Transverse colon (tissue), 4 donors: ENCODE measurements at regions not wholly inside any gene's neighbourhood (a gene's known extent, or its start where the extent isn't known, plus 50 kb on each side); places are given as distances from the start of the nearest gene placed in this dataset.
A peak's percentile ranks its signal among the peaks of the same experiment; 100 is the strongest.

Source experiments
- CTCF ChIP-seq, 5 experiments: fragments of 200-600 bp in 3 of 5; fragments of 450-650 bp in 2 of 5; sonication (generic) in 3 of 5; IDR thresholded peaks; 1 replicate in 2 of 5; 2 replicates in 3 of 5; pipeline ENCODE4 v1.5.1; 2016 to 2017; ENCODE audit warnings: antibody characterized with exemption in 5 of 5, inconsistent platforms in 3 of 5, mild to moderate bottlenecking in 2 of 5, moderate library complexity in 1 of 5
- EP300 ChIP-seq: sonication (generic); formaldehyde crosslinking; IDR thresholded peaks from one replicate; pipeline ENCODE4 v1.6.1; 2017; ENCODE audit warnings: antibody characterized with exemption, low read depth
- POLR2A ChIP-seq: fragments of 450-650 bp; IDR thresholded peaks from one replicate; pipeline ENCODE4 v1.6.1; 2016; ENCODE audit warnings: antibody characterized with exemption, mild to moderate bottlenecking, moderate library complexity
- POLR2AphosphoS5 ChIP-seq, 3 donors: sonication (generic); formaldehyde crosslinking; IDR thresholded peaks; one replicate each; pipeline ENCODE4 v1.6.1; 2016; ENCODE audit warnings: antibody characterized with exemption in 3 of 3

GRCh38 chr5:71782771-71783770 is 64.0 kb downstream of the CARTPT start:
- TF ChIP-seq CTCF (IDR thresholded peaks at IDR 0.05) (peak; percentile 71 to 85 (median 78)), EP300 (no peak), POLR2A (no peak), POLR2AphosphoS5 (IDR thresholded peaks at IDR 0.05) (no peak)
